C1 segment of cervical spinal cord (tissue), 14 donors: ENCODE measurements at regions not wholly inside any gene's neighbourhood (a gene's known extent, or its start where the extent isn't known, plus 50 kb on each side); places are given as distances from the start of the nearest gene placed in this dataset.
"Not testable (repeated sequence)": the region's sequence is repeated elsewhere in the genome, so short reads cannot be mapped to it uniquely, and the experiment has no call there.

Source experiments
- DNase-seq, 14 donors: peaks; one replicate each; lab custom pipeline; 2025; lab: John Stamatoyannopoulos, UW

- no peak for DNase-seq
Measured at GRCh38 chr12:107369006-107369405, 275.7 kb upstream of the CRY1 start.

- DNase-seq: no peak
Measured at GRCh38 chr12:107369679-107370078, 276.3 kb upstream of the CRY1 start.

- DNase-seq: no peak
Measured at GRCh38 chr12:107372229-107372658, 278.9 kb upstream of the CRY1 start.

GRCh38 chr12:107373238-107373809 lies 280.0 kb upstream of the CRY1 start:
- DNase-seq: no peak

GRCh38 chr12:107374161-107374840 lies 281.0 kb upstream of the CRY1 start:
- DNase-seq: no peak

GRCh38 chr12:107375231-107375630 lies 281.9 kb upstream of the CRY1 start:
- DNase-seq: no peak

GRCh38 chr12:107377596-107378385 lies 284.4 kb upstream of the CRY1 start:
- DNase-seq: no peak

GRCh38 chr12:107378609-107379008 lies 285.3 kb upstream of the CRY1 start:
- no peak for DNase-seq

- not testable (repeated sequence) for DNase-seq
Measured at GRCh38 chr12:107379142-107379851, 285.9 kb upstream of the CRY1 start.

- no peak for DNase-seq
Measured at GRCh38 chr12:107379852-107380567, 286.7 kb upstream of the CRY1 start.

GRCh38 chr12:107384645-107385044 lies 291.3 kb upstream of the CRY1 start:
- no peak for DNase-seq

GRCh38 chr12:107385509-107385908 lies 292.2 kb upstream of the CRY1 start:
- peak in 1 of 14 donors; percentile 78 for DNase-seq

GRCh38 chr12:107386569-107386968 lies 293.2 kb upstream of the CRY1 start:
- no peak for DNase-seq

- no peak for DNase-seq
Measured at GRCh38 chr12:107388263-107388662, 294.9 kb upstream of the CRY1 start.

GRCh38 chr12:107390414-107390813 lies 295.2 kb upstream of the PWP1 start:
- DNase-seq: no peak

GRCh38 chr12:107393043-107393717 lies 292.4 kb upstream of the PWP1 start:
- DNase-seq: no peak

- DNase-seq: no peak
Measured at GRCh38 chr12:107394693-107395092, 290.9 kb upstream of the PWP1 start.

GRCh38 chr12:107395817-107396216 lies 289.8 kb upstream of the PWP1 start:
- no peak for DNase-seq

GRCh38 chr12:107396991-107397390 lies 288.6 kb upstream of the PWP1 start:
- no peak for DNase-seq

- no peak for DNase-seq
Measured at GRCh38 chr12:107397890-107398500, 287.6 kb upstream of the PWP1 start.
